HG02642 (cell line): ENCODE measurements at regions not wholly inside any gene's neighbourhood (a gene's known extent, or its start where the extent isn't known, plus 50 kb on each side); places are given as distances from the start of the nearest gene placed in this dataset.

ENCODE experiments used
- ATAC-seq: cut with Tn5 transposase; IDR thresholded peaks from one replicate; pipeline ENCODE4 v1.9.1; 2021; ENCODE audit warnings: mild to moderate bottlenecking; ENCODE audit not compliant: unreplicated experiment, poor library complexity

DNA sequence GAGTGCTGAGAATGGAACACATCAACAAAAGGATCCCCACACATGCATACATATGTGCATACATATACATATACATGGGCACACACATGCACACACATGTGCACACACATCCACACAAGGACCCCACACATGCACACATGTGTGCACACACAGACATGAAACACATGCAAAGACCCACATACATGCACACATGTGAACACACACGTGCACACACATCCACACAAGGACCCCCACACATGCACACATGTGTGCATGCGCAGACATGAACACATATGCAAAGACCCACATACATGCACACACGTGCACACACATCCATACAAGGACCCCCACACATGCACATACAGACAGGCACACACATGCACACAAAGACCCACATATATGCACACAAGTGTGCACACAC is 104.4 kb upstream of the ADARB2 start:
- no peak for ATAC-seq

DNA sequence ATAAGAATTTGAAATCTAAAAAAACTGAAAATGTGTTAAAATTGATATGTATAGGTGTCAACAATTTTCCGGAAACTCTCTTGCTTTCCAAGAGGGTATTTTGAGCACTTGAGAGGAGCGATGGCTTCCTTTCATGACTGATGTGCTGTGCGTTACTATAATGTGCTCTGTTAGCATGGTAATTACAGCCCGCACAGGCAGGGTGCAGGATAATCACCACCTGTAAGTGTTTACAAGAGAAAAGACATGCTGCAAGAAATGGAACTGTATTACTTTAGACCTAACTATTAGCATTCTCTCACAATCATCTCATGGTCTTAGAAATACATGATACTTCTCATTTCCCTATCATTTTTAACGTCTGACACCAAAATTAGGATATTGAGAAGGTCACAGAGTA is 92.4 kb upstream of the ADARB2 start:
- ATAC-seq: no peak

DNA sequence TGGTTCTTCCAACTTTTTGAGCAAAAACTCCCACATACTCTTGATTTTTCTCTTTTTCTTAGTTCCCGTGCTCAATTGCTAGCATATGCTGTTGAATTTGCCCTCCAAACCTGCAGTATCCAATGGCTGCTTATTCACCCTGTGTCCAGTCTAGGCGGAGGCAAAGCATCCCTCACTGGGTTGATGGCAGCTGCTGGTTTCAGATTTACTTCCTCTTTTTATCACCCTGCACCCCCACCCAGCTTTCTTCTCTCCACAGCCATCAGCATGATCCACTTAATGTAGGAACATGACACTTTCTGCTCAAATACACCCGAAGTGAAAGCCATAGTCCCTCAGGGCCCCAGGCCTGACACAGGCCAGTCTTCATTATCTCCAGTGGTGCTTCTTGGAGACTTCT is 87.6 kb upstream of the ADARB2 start:
- ATAC-seq: peak; percentile 76

DNA sequence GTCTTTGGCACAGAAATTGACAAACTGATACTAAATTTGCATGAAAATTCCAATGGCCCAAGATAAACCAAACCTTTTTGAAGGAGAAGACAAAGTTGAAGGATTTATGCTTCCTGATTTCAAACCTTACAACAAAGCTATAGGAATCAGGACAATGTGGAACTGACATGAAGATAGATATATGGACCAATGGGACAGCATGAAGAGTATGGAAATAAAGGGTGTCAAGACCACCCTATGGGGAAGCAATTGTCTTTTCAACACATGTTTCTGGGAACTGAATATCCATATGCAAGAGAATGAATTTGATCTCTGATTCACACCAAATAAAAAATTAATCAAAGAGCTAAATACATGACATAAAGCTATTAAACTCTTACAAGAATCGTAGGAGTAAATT is 77.2 kb upstream of the ADARB2 start:
- no peak for ATAC-seq

DNA sequence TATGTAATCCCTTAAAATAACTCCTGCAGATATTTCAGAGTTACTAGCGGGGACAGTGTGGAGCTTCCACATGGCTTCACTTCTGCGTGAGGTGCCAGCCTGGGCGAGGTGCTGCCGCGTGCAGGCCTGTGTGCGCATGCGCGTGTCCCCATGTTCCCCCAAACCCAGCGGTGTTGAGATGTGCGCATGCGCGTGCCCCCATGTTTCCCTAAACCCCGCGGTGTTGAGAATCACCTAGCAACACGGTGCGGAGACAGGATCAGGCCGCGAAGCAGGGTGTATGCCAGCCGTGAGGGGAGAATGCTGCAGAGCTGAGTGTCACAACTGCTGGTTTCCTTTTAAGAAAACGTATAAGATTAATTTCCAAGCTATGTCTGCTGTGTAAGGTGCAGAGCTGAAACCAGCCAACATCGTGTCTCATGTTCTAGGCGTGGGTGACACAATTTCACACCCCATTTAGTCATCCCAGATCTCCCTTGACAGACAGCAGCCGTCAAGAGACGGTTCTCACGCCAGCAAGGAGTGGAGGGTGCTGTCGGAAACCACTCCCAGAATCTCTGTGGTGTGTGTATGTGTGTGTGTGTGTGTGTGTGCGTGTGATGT is 71.9 kb upstream of the ADARB2 start:
- no peak for ATAC-seq

DNA sequence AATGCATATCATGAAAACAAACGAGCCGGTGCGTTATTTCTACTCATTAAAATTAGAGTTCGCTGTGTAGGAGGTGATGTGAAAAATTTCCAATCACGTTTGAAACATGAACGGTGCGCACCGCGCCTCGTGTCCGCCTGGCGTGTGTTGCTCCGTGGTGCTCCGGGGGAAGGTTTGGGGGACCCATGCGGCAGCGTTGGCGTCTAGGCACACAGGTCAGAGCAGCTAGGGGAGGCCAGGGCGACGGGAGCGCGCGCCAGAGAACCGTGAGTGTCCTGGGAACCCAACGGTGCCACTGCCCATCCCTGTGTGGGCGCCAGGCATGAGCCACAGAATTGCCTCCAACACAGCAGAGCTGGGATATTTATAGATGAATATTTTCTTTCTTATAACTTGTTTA is 70.6 kb upstream of the ADARB2 start:
- ATAC-seq: no peak

DNA sequence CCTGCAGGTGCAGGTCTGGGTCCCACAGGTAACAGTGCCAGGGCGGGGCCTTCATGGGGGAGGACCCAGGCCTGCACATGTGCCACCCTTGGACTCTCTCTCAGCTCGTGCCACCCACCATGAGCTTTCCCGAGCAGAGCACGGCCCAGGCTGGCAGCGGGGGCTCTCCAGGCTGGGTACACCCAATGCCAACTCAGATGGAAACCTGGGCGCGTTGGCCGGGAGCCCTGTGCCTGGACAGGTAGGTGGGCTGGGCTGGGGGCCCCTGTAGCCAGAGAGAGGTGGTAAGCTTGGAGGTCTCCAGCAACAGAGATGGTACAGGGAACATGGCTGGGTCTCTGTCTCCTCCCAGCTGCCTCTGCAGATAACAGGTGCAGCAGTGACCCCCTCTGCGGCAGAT is 69.9 kb upstream of the ADARB2 start:
- ATAC-seq: no peak

DNA sequence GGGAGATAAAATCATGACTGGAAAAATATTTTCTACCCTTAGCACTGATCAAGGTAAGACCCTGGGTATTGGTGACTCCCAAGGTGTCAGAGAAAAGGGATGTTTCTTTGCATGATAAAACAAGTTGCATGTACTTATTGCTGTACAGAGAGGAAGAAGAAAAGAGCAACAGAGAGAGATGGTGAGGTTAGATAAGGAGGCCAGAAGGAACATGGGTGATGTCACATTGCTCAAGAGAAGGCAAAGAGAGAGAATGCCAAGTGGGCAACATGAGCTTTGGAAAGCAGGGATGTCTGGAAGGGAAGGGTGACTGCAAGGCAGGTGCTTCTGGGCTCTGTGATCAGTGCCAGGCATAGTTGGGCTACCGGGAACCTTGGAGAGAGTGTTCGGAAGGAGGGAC is 65.1 kb upstream of the ADARB2 start:
- ATAC-seq: no peak

DNA sequence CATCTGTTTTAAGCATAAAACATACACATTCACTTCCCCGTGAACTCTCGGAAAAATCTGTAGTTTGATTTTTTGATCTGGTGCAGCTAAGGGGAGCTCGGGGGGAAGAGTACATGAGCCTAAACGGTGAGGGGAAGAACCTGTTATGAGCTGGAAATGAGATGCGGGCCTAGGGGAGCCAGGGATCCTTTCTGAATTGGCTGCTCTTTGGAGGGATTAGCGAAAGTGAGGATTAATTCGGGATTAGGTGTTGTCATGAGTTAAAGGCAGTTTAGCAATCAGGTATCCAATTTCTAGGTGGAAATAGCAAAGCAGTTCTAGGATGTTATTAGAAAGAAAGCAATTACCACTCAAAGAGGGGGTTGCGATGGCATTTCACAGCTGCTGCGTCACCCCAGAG is 51.1 kb upstream of the ADARB2 start:
- no peak for ATAC-seq
